Right lobe of liver (tissue), 6 donors: ENCODE measurements at regions not wholly inside any gene's neighbourhood (a gene's known extent, or its start where the extent isn't known, plus 50 kb on each side); places are given as distances from the start of the nearest gene placed in this dataset.

Experiments used
- ATAC-seq, 4 donors: fragments of 200-7000 bp; cut with Tn5 transposase; one replicate each; pipeline ENCODE4 v1.9.1; 2020; ENCODE audit warnings: mild to moderate bottlenecking in 4 of 4, moderate library complexity in 4 of 4
- DNase-seq, 3 donors: peaks; one replicate each; pipeline ENCODE4 v3.0.0-alpha.2; 2020
- H3K27ac ChIP-seq, 3 donors: fragments of 200-600 bp; one replicate each; pipeline ENCODE4 v1.8.0; 2022
- H3K27me3 ChIP-seq, 2 donors: fragments of 200-600 bp; one replicate each; pipeline ENCODE4 v1.8.0; 2022
- H3K36me3 ChIP-seq, 4 donors: fragments of 200-600 bp; sonication (generic) in 1 of 4; one replicate each; pipeline versions ENCODE4 v1.5.1 to v1.8.0; 2017 to 2022; ENCODE audit warnings: control low read depth in 1 of 4
- H3K4me1 ChIP-seq, 4 donors: fragments of 200-600 bp; sonication (generic) in 1 of 4; one replicate each; pipeline versions ENCODE4 v1.5.1 to v1.8.0; 2017 to 2022; ENCODE audit warnings: control low read depth in 1 of 4
- H3K4me3 ChIP-seq, 3 donors: fragments of 200-600 bp; one replicate each; pipeline ENCODE4 v1.8.0; 2022
- H3K9me3 ChIP-seq, 4 donors: fragments of 200-600 bp; sonication (generic) in 1 of 4; one replicate each; pipeline versions ENCODE4 v1.5.1 to v1.8.0; 2017 to 2022; ENCODE audit warnings: control low read depth in 1 of 4
- CTCF ChIP-seq, 4 donors: fragments of 200-600 bp in 3 of 4; fragments of 450-650 bp in 1 of 4; IDR thresholded peaks; one replicate each; pipeline versions ENCODE4 v1.5.1 to v1.8.0; 2016 to 2022; ENCODE audit warnings: antibody characterized with exemption in 4 of 4, mild to moderate bottlenecking in 2 of 4
- POLR2A ChIP-seq: fragments of 450-650 bp; IDR thresholded peaks from one replicate; pipeline ENCODE4 v1.6.1; 2017; ENCODE audit warnings: antibody characterized with exemption, mild to moderate bottlenecking
- WGBS: methylation state at CpG from one replicate; pipeline ENCODE4 v1.1.6; 2018; ENCODE audit warnings: low coverage, low lambda C conversion rate; ENCODE audit not compliant: insufficient coverage; ENCODE audit errors: missing lambda C conversion rate; 5-methylcytosine and 5-hydroxymethylcytosine counted together
- intact Hi-C, 2 donors: fragments of 100-400 bp; cut with DNase I; formaldehyde crosslinking; loops; one replicate each; pipeline versions ENCODE4 v1.11.2 to v1.14.1; 2022
- donor health status: DM: no; HTN: yes; CAD: no.
- donor health status: DM: no; HTN: no; CAD: no.
- donor health status: DM: no; HTN: no; CAD: no.
- donor health status: DM: no; HTN: yes; CAD: no.
- donor health status: DM: no; HTN: yes; CAD: no.

- DNase-seq, result peak in 1 of 3 donors; percentile 25
- no peaks in the 10 kb centered on the region for H3K36me3 ChIP-seq
- WGBS, result 44% methylated on average over 1 of the region's 2 CpGs
- no peak overlapping the region for H3K27ac ChIP-seq
- no peak for ATAC-seq
- H3K27me3 ChIP-seq, result no peaks in the 10 kb centered on the region
- intact Hi-C loops, result no loop called here
- TF ChIP-seq POLR2A, result no peak
- no peak for TF ChIP-seq CTCF (IDR thresholded peaks at IDR 0.05)
- H3K4me3 ChIP-seq, result no peak overlapping the region
- no peaks in the 10 kb centered on the region for H3K9me3 ChIP-seq
- H3K4me1 ChIP-seq, result no peaks in the 10 kb centered on the region
These were observed 1023.2 kb downstream of the KCNT2 start for GRCh38 chr1:195584870-195585624.

- 54% methylated on average over 2 of the region's 2 CpGs for WGBS
- no peaks in the 10 kb centered on the region for H3K4me1 ChIP-seq
- intact Hi-C loops, result no loop called here
- DNase-seq (no peak), ATAC-seq (no peak)
- H3K27me3 ChIP-seq, result no peaks in the 10 kb centered on the region
- no peaks in the 10 kb centered on the region for H3K36me3 ChIP-seq
- no peaks in the 10 kb centered on the region for H3K9me3 ChIP-seq
- TF ChIP-seq POLR2A, result no peak
- TF ChIP-seq CTCF (IDR thresholded peaks at IDR 0.05), result no peak
- H3K4me3 ChIP-seq, result no peak overlapping the region
- H3K27ac ChIP-seq, result no peak overlapping the region
These were observed 1027.3 kb downstream of the KCNT2 start for GRCh38 chr1:195580988-195581387.

GRCh38 chr1:195577748-195578147 is 1030.5 kb downstream of the KCNT2 start:
- no peaks in the 10 kb centered on the region for H3K9me3 ChIP-seq
- no peak overlapping the region for H3K4me3 ChIP-seq
- DNase-seq (no peak), ATAC-seq (no peak)
- WGBS, result 29% methylated on average over 2 of the region's 2 CpGs
- no peak overlapping the region for H3K27ac ChIP-seq
- intact Hi-C loops, result no loop called here
- H3K27me3 ChIP-seq, result no peaks in the 10 kb centered on the region
- no peaks in the 10 kb centered on the region for H3K36me3 ChIP-seq
- H3K4me1 ChIP-seq, result no peaks in the 10 kb centered on the region
- TF ChIP-seq CTCF (IDR thresholded peaks at IDR 0.05) (no peak), POLR2A (no peak)

- no peak overlapping the region for H3K27ac ChIP-seq
- TF ChIP-seq CTCF (IDR thresholded peaks at IDR 0.05), result no peak
- TF ChIP-seq POLR2A, result no peak
- no peak overlapping the region for H3K4me3 ChIP-seq
- intact Hi-C loops, result no loop called here
- DNase-seq, result no peak
- ATAC-seq, result no peak
- no peaks in the 10 kb centered on the region for H3K4me1 ChIP-seq
- H3K36me3 ChIP-seq, result no peaks in the 10 kb centered on the region
- no peaks in the 10 kb centered on the region for H3K27me3 ChIP-seq
- H3K9me3 ChIP-seq, result no peaks in the 10 kb centered on the region
These were observed 1031.6 kb downstream of the KCNT2 start for GRCh38 chr1:195576641-195577040.

GRCh38 chr1:195574511-195574910 is 1033.7 kb downstream of the KCNT2 start:
- Histone ChIP-seq H3K9me3 (no peaks in the 10 kb centered on the region), H3K27me3 (no peaks in the 10 kb centered on the region), H3K27ac (no peak overlapping the region), H3K36me3 (no peaks in the 10 kb centered on the region), H3K4me3 (no peak overlapping the region), H3K4me1 (no peaks in the 10 kb centered on the region)
- DNase-seq, result no peak
- intact Hi-C loops, result no loop called here
- TF ChIP-seq CTCF (IDR thresholded peaks at IDR 0.05), result no peak
- TF ChIP-seq POLR2A, result no peak
- ATAC-seq, result no peak
